Keratinocyte (primary cell): ENCODE measurements at regions not wholly inside any gene's neighbourhood (a gene's known extent, or its start where the extent isn't known, plus 50 kb on each side); places are given as distances from the start of the nearest gene placed in this dataset.

Source experiments
- DNase-seq: peaks from one replicate; pipeline ENCODE4 v3.0.0-alpha.2; 2011; ENCODE audit warnings: low read depth, missing footprints, low spot score
- FAIRE-seq: peaks from 2 replicates; lab custom pipeline; 2011; peaks lifted over from hg19 to GRCh38; lab: Jason Lieb, UNC
- H2AFZ ChIP-seq: 2 replicates; pipeline ENCODE4 v1.6.0; 2012; ENCODE audit warnings: low read length, control low read depth, inconsistent platforms; ENCODE audit not compliant: control insufficient read depth
- H3K27ac ChIP-seq: 2 replicates; pipeline ENCODE4 v1.5.1; 2011; ENCODE audit warnings: low read length; ENCODE audit not compliant: control insufficient read depth, insufficient read depth
- H3K27me3 ChIP-seq: 3 replicates; pipeline ENCODE4 v1.6.0; 2011; ENCODE audit warnings: low read length; ENCODE audit not compliant: control insufficient read depth, insufficient read depth; ENCODE audit errors: extremely low read depth
- H3K36me3 ChIP-seq, 2 experiments: 2 replicates in 1 of 2; 3 replicates in 1 of 2; pipeline ENCODE4 v1.5.1; 2011; ENCODE audit warnings: low read length in 2 of 2, mild to moderate bottlenecking in 1 of 2; ENCODE audit not compliant: control insufficient read depth in 2 of 2, insufficient read depth in 2 of 2; ENCODE audit errors: extremely low read depth in 1 of 2
- H3K4me1 ChIP-seq: 3 replicates; pipeline ENCODE4 v1.5.1; 2011; ENCODE audit warnings: low read length; ENCODE audit not compliant: control insufficient read depth, insufficient read depth; ENCODE audit errors: extremely low read depth
- H3K4me2 ChIP-seq: 3 replicates; pipeline ENCODE4 v1.6.0; 2011; ENCODE audit warnings: low read depth, low read length; ENCODE audit not compliant: control insufficient read depth, insufficient read depth; ENCODE audit errors: extremely low read depth
- H3K4me3 ChIP-seq, 3 experiments: fragments of 200-600 bp in 1 of 3; sonication (generic) in 1 of 3; 2 replicates in 2 of 3; 3 replicates in 1 of 3; pipeline ENCODE4 v1.5.1; 2011 to 2016; ENCODE audit warnings: low read length in 3 of 3, mild to moderate bottlenecking in 3 of 3, control low read depth in 2 of 3, inconsistent platforms in 1 of 3, low read depth in 1 of 3, mixed read lengths in 1 of 3, mixed run types in 1 of 3, moderate library complexity in 1 of 3; ENCODE audit not compliant: control insufficient read depth in 2 of 3, insufficient read depth in 2 of 3; ENCODE audit errors: extremely low read depth in 1 of 3
- H3K79me2 ChIP-seq: 2 replicates; pipeline ENCODE4 v1.6.0; 2012; ENCODE audit warnings: low read length; ENCODE audit not compliant: control insufficient read depth, insufficient read depth
- H3K9ac ChIP-seq: 3 replicates; pipeline ENCODE4 v1.6.0; 2011; ENCODE audit warnings: low read length; ENCODE audit not compliant: control insufficient read depth, insufficient read depth; ENCODE audit errors: extremely low read depth
- H3K9me1 ChIP-seq: 3 replicates; pipeline ENCODE4 v1.6.0; 2011; ENCODE audit warnings: low read length; ENCODE audit not compliant: control insufficient read depth, insufficient read depth; ENCODE audit errors: extremely low read depth
- H3K9me3 ChIP-seq: 2 replicates; pipeline ENCODE4 v1.5.1; 2012; ENCODE audit warnings: low read depth, low read length; ENCODE audit not compliant: control insufficient read depth
- H4K20me1 ChIP-seq: 3 replicates; pipeline ENCODE4 v1.6.0; 2011; ENCODE audit warnings: low read length; ENCODE audit not compliant: control insufficient read depth, insufficient read depth; ENCODE audit errors: extremely low read depth
- CTCF ChIP-seq, 3 experiments: IDR thresholded peaks in 1 of 3; conservative IDR thresholded peaks in 1 of 3; optimal IDR thresholded peaks in 1 of 3; 2 replicates in 2 of 3; 3 replicates in 1 of 3; pipeline versions ENCODE3 to v1.5.1; 2011; ENCODE audit warnings: low read length in 3 of 3, mild to moderate bottlenecking in 3 of 3, moderate library complexity in 2 of 3, control low read depth in 1 of 3, inconsistent platforms in 1 of 3; ENCODE audit not compliant: insufficient read depth in 2 of 3; ENCODE audit errors: extremely low read depth in 1 of 3
- EZH2 ChIP-seq: IDR thresholded peaks from one replicate; pipeline ENCODE4 v1.6.1; 2012; ENCODE audit warnings: inconsistent platforms, mild to moderate bottlenecking, low read length, moderate library complexity
- dilution Hi-C: fragments of 300-500 bp; cut with MboI; formaldehyde crosslinking; loops from one replicate; pipeline ENCODE4 v1.7.0; 2020; ENCODE audit warnings: low sequenced_read_pairs; ENCODE audit not compliant: extremely low pct_ligation_motif_present

DNA sequence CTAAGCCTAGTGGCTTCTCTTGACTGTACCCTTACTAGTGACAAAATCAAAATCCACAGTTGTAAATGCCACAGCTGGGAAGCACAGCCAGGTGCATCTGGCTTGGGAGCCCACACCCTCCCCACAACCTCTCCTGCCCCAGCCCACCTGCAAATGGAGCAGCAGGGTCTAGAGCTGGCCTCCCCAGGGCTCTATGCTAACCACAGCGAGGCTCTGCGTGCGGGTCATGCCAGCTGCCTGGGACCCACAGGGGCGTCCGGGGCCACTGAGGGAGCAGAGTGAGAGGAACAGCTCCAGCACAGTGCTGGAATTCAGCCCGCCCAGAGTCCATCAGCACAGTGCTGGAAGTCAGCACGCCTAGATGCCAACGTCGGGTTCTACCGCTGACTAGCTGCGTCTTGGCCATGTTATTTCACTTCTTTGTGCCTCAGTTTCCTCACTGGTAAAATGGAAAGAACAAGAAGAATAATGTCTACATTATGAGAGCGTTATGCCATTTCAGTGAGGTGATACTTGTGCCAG lies 109.1 kb upstream of the ID2 start:
- DNase-seq (no peak), FAIRE-seq (no peak)
- dilution Hi-C loops: no loop called here
- no peak overlapping the region for H3K9ac ChIP-seq
- no peaks in the 10 kb centered on the region for H3K9me3 ChIP-seq
- H3K79me2 ChIP-seq: no peaks in the 10 kb centered on the region
- no peaks in the 10 kb centered on the region for H3K9me1 ChIP-seq
- H3K27me3 ChIP-seq: peaks cover 21% of the 10 kb centered on the region
- TF ChIP-seq CTCF (optimal IDR thresholded peaks at IDR 0.05 in 1 of 3, IDR thresholded peaks at IDR 0.05 in 1 of 3, conservative IDR thresholded peaks at IDR 0.05 in 1 of 3; ENCODE audit: extremely low read depth in 1 of 3, insufficient read depth in 2 of 3, low read length in 3 of 3) (no peak), EZH2 (no peak)
- no peak overlapping the region for H3K27ac ChIP-seq
- H3K4me3 ChIP-seq: no peak overlapping the region
- H3K4me1 ChIP-seq: peaks cover 5% of the 10 kb centered on the region
- no peak overlapping the region for H2AFZ ChIP-seq
- H4K20me1 ChIP-seq: no peaks in the 10 kb centered on the region
- H3K4me2 ChIP-seq: no peak overlapping the region
- no peaks in the 10 kb centered on the region for H3K36me3 ChIP-seq

DNA sequence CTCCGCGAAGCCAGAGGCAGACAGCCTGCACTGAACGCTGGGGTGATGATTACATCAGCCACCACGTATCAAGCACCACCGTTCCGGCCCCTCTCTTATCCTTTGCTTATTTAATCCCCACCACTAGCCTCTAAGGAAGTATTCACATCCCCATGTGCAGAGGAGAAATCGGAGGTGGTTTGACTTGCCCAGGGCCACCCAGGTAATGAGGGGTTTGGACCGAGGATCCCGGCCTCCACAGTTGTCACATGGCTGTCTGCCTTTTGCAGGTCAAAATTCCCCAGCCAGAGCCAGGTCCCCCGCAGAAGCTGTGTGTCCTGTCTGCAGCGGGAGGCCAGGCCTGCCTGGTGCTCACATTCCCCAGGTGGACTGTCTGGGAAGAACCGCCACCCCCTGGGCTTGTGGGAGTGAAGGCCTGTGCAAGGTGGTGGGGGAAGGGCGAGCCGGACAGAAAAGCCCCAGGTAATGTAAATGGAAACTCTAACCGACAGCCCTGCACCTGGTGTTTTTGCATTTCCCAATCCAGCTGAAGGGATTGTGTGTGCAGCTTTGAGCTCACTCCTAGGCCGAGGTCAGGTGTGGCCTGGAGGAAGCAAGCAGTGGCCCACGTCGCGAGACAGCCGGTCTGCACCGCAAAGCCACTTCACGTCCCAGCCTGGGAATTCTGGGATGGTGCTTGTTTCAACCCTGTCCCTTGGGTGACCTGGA lies 108.5 kb upstream of the ID2 start:
- Histone ChIP-seq H3K4me2 (no peak overlapping the region), H3K9ac (no peak overlapping the region), H4K20me1 (no peaks in the 10 kb centered on the region), H3K27me3 (peaks cover 21% of the 10 kb centered on the region), H3K9me3 (no peaks in the 10 kb centered on the region), H3K9me1 (no peaks in the 10 kb centered on the region), H3K4me1 (peaks cover 5% of the 10 kb centered on the region), H2AFZ (no peak overlapping the region), H3K36me3 (no peaks in the 10 kb centered on the region), H3K27ac (no peak overlapping the region), H3K79me2 (no peaks in the 10 kb centered on the region), H3K4me3 (no peak overlapping the region)
- DNase-seq: no peak
- no peak for FAIRE-seq
- TF ChIP-seq CTCF (optimal IDR thresholded peaks at IDR 0.05 in 1 of 3, IDR thresholded peaks at IDR 0.05 in 1 of 3, conservative IDR thresholded peaks at IDR 0.05 in 1 of 3; ENCODE audit: extremely low read depth in 1 of 3, insufficient read depth in 2 of 3, low read length in 3 of 3) (no peak), EZH2 (no peak)
- dilution Hi-C loops: no loop called here
